Osteocyte (in vitro differentiated cells): ENCODE measurements at regions not wholly inside any gene's neighbourhood (a gene's known extent, or its start where the extent isn't known, plus 50 kb on each side); places are given as distances from the start of the nearest gene placed in this dataset.

Experiments
- DNase-seq: peaks from one replicate; pipeline ENCODE4 v3.0.0; 2021; ENCODE audit warnings: mixed read lengths; ENCODE audit not compliant: unreplicated experiment; ENCODE audit errors: extremely low spot score
- H3K27ac Mint-ChIP-seq: one replicate; pipeline ENCODE4 v1.8.0; 2021; ENCODE audit warnings: mild to moderate bottlenecking, mixed read lengths; ENCODE audit not compliant: unreplicated experiment
- H3K27me3 Mint-ChIP-seq: one replicate; pipeline ENCODE4 v1.8.0; 2021; ENCODE audit warnings: mixed read lengths; ENCODE audit not compliant: unreplicated experiment
- H3K36me3 Mint-ChIP-seq: one replicate; pipeline ENCODE4 v1.8.0; 2021; ENCODE audit warnings: mixed read lengths; ENCODE audit not compliant: unreplicated experiment
- H3K4me1 Mint-ChIP-seq: one replicate; pipeline ENCODE4 v1.8.0; 2021; ENCODE audit warnings: mixed read lengths; ENCODE audit not compliant: unreplicated experiment
- H3K4me3 Mint-ChIP-seq: one replicate; pipeline ENCODE4 v1.8.0; 2021; ENCODE audit warnings: mild to moderate bottlenecking, moderate library complexity, mixed read lengths; ENCODE audit not compliant: unreplicated experiment
- H3K9me3 Mint-ChIP-seq: one replicate; pipeline ENCODE4 v1.8.0; 2021; ENCODE audit warnings: mixed read lengths; ENCODE audit not compliant: unreplicated experiment
- CTCF ChIP-seq: fragments of 200-600 bp; sonication (generic); IDR thresholded peaks from 2 replicates; pipeline ENCODE4 v1.5.0; 2021; ENCODE audit warnings: antibody characterized with exemption, mild to moderate bottlenecking, moderate library complexity

- no peak for TF ChIP-seq CTCF
- no peak for DNase-seq
- no peaks in the 10 kb centered on the region for H3K27me3 Mint-ChIP-seq
- H3K36me3 Mint-ChIP-seq = no peaks in the 10 kb centered on the region
- no peak overlapping the region for H3K27ac Mint-ChIP-seq
- H3K4me1 Mint-ChIP-seq = peaks cover 44% of the 10 kb centered on the region
- no peaks in the 10 kb centered on the region for H3K9me3 Mint-ChIP-seq
- H3K4me3 Mint-ChIP-seq = no peak overlapping the region
These were observed 67.2 kb downstream of the NAV1 start for GRCh38 chr1:201606096-201606495.

DNA sequence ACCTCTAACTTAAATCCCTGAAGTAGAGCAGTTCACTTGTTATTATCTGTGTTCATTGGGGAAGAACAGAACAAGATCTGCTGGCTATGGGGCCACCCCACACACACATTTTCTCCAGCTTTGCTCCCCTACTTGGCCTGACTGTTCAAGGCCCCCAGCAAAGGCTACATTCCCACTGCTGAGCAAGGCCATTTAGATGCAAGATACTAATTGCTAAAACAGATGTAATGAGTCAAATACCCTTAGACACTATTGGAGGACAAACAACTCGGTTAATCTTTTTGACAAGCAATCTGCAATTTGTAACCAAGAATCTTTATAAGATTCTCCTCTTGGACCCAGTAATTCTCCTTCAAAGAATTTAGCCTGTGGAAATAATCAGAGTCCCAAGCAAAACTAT, 67.7 kb downstream of the NAV1 start:
- DNase-seq = no peak
- no peak overlapping the region for H3K27ac Mint-ChIP-seq

DNA sequence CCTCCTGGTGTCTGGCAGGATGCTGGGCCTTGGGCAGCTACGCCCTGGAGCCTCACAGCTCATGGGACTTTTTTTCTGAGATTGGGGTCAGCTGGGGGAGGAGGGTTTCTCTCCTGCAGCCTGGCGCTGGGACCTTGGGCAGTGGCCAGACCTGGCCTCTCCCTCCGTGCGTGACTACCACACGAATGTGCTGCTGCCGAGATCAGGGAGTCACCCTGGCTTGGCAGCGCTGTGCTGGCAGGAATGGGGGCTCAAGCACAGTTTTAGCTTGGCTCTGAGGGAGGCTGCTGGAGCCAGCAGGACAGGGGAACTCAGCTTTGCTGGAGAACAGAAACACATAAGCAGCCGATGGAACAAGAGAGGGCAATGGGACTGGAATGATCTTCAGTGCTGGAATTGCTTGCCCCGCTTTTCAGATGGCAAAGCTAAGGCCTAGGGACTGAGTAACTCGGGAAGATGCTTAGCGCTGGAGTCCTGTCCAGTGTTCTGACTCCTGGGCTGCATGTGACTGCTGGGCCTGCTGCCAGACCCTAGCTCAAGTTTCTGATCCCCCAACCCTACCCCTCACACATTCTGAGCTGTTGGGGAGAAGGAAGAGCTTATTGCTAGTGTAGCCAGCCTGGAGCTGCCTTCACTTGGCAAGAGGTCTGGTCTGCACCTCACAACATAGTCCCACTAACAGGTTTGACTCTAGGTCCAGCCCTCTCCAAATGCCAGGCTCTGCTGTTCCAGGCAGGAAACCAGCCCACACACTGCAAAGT, 69.9 kb downstream of the NAV1 start:
- Mint-ChIP-seq H3K36me3 (no peaks in the 10 kb centered on the region), H3K9me3 (no peaks in the 10 kb centered on the region), H3K4me3 (no peak overlapping the region), H3K27me3 (no peaks in the 10 kb centered on the region), H3K4me1 (peaks cover 20% of the 10 kb centered on the region), H3K27ac (no peak overlapping the region)
- DNase-seq = no peak
- no peak for TF ChIP-seq CTCF

More for the DNA sequence above, 67.7 kb downstream of the NAV1 start:
- Mint-ChIP-seq H3K27me3 (no peaks in the 10 kb centered on the region), H3K4me1 (peaks cover 41% of the 10 kb centered on the region), H3K36me3 (no peaks in the 10 kb centered on the region), H3K4me3 (no peak overlapping the region), H3K9me3 (no peaks in the 10 kb centered on the region)
- TF ChIP-seq CTCF = no peak

- no peak for TF ChIP-seq CTCF
- no peak overlapping the region for H3K4me3 Mint-ChIP-seq
- no peak overlapping the region for H3K27ac Mint-ChIP-seq
- no peaks in the 10 kb centered on the region for H3K36me3 Mint-ChIP-seq
- peaks cover 16% of the 10 kb centered on the region for H3K4me1 Mint-ChIP-seq
- H3K9me3 Mint-ChIP-seq = no peaks in the 10 kb centered on the region
- DNase-seq = no peak
- no peaks in the 10 kb centered on the region for H3K27me3 Mint-ChIP-seq
These were observed 70.9 kb downstream of the NAV1 start for GRCh38 chr1:201609661-201610318.

GRCh38 chr1:201610858-201611257, 71.9 kb downstream of the NAV1 start:
- Mint-ChIP-seq H3K4me1 (peaks cover 6% of the 10 kb centered on the region), H3K27me3 (no peaks in the 10 kb centered on the region), H3K9me3 (no peaks in the 10 kb centered on the region), H3K27ac (no peak overlapping the region), H3K36me3 (no peaks in the 10 kb centered on the region), H3K4me3 (no peak overlapping the region)
- no peak for DNase-seq
- TF ChIP-seq CTCF = no peak
